ENCODE measurements at regions not wholly inside any gene's neighbourhood (a gene's known extent, or its start where the extent isn't known, plus 50 kb on each side); places are given as distances from the start of the nearest gene placed in this dataset.

- Histone ChIP-seq H3K4me2 (ENCODE audit: low read length) (peak overlapping the region; percentile 68), H3K9me2 (replicated peaks; ENCODE audit: control insufficient read depth, low read length) (no peaks in the 10 kb centered on the region), H3K27me3 (ENCODE audit: control insufficient read depth, low read length) (no peaks in the 10 kb centered on the region), H3K79me2 (ENCODE audit: control insufficient read depth, low read length) (no peaks in the 10 kb centered on the region), H4K20me1 (ENCODE audit: control insufficient read depth, insufficient read depth, low read depth, low read length) (no peaks in the 10 kb centered on the region), H3F3A (ENCODE audit: control insufficient read depth, insufficient read depth) (peaks cover 29% of the 10 kb centered on the region), H3K9me3 (ENCODE audit: control insufficient read depth, insufficient read depth, low read length) (no peaks in the 10 kb centered on the region), H3K4me1 (ENCODE audit: control insufficient read depth, low read length) (peaks cover 73% of the 10 kb centered on the region), H3K27ac (ENCODE audit: low read depth, low read length) (peak overlapping the region; percentile 68), H3K4me3 (ENCODE audit: low read length) (peak overlapping the region; percentile 50), H3K36me3 (ENCODE audit: control insufficient read depth, low read length) (no peaks in the 10 kb centered on the region; the same call in 1 of the 2 replicates)
- no peak for TF ChIP-seq EZH2phosphoT487 (IDR thresholded peaks at IDR 0.05; ENCODE audit: borderline replicate concordance, low read length)
- TF ChIP-seq, protein P1, sequence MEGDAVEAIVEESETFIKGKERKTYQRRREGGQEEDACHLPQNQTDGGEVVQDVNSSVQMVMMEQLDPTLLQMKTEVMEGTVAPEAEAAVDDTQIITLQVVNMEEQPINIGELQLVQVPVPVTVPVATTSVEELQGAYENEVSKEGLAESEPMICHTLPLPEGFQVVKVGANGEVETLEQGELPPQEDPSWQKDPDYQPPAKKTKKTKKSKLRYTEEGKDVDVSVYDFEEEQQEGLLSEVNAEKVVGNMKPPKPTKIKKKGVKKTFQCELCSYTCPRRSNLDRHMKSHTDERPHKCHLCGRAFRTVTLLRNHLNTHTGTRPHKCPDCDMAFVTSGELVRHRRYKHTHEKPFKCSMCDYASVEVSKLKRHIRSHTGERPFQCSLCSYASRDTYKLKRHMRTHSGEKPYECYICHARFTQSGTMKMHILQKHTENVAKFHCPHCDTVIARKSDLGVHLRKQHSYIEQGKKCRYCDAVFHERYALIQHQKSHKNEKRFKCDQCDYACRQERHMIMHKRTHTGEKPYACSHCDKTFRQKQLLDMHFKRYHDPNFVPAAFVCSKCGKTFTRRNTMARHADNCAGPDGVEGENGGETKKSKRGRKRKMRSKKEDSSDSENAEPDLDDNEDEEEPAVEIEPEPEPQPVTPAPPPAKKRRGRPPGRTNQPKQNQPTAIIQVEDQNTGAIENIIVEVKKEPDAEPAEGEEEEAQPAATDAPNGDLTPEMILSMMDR (IDR thresholded peaks at IDR 0.05; ENCODE audit: low read depth, low read length, poor library complexity, severe bottlenecking), result no peak
Observed at GRCh38 chr4:184287697-184288255, 70.1 kb upstream of the ENPP6 start.

DNA sequence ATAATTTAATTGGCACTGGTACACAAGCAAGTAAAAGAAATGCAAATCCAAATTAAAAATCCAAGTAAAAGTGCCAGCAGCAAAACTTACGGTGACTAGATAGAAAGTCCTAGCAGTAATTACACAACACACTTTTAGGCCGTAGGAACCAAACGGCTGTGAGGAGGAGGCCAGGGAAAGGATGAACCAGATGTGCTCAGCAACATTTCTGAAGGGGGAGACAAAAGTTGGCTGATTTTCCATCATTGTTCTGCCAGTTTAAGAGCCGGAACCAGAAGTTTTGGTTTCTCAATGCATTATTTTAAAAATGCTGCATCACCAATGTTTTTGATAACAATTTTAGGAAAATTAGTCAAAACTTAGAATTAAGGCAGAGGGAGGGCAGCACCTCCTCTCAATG is 68.7 kb upstream of the ENPP6 start:
- no peak overlapping the region for H3K4me3 ChIP-seq (ENCODE audit: low read length)
- H3K27ac ChIP-seq (ENCODE audit: low read depth, low read length), result no peak overlapping the region
- TF ChIP-seq, protein P1 (IDR thresholded peaks at IDR 0.05; ENCODE audit: low read depth, low read length, poor library complexity, severe bottlenecking), result no peak
- no peak for TF ChIP-seq EZH2phosphoT487 (IDR thresholded peaks at IDR 0.05; ENCODE audit: borderline replicate concordance, low read length)
- H3K9me3 ChIP-seq (ENCODE audit: control insufficient read depth, insufficient read depth, low read length), result no peaks in the 10 kb centered on the region
- no peaks in the 10 kb centered on the region for H3K9me2 ChIP-seq (replicated peaks; ENCODE audit: control insufficient read depth, low read length)
- no peaks in the 10 kb centered on the region for H3K27me3 ChIP-seq (ENCODE audit: control insufficient read depth, low read length)
- H3K4me2 ChIP-seq (ENCODE audit: low read length), result no peak overlapping the region; the same call in 1 of the 2 replicates
- no peaks in the 10 kb centered on the region for H4K20me1 ChIP-seq (ENCODE audit: control insufficient read depth, insufficient read depth, low read depth, low read length)
- H3F3A ChIP-seq (ENCODE audit: control insufficient read depth, insufficient read depth), result peaks cover 33% of the 10 kb centered on the region
- H3K4me1 ChIP-seq (ENCODE audit: control insufficient read depth, low read length), result peaks cover 87% of the 10 kb centered on the region
- H3K36me3 ChIP-seq (ENCODE audit: control insufficient read depth, low read length), result peaks cover 8% of the 10 kb centered on the region; the same call in 1 of the 2 replicates
- H3K79me2 ChIP-seq (ENCODE audit: control insufficient read depth, low read length), result no peaks in the 10 kb centered on the region

- Histone ChIP-seq H3K9me2 (replicated peaks; ENCODE audit: control insufficient read depth, low read length) (no peaks in the 10 kb centered on the region), H3K9me3 (ENCODE audit: control insufficient read depth, insufficient read depth, low read length) (no peaks in the 10 kb centered on the region), H3K4me2 (ENCODE audit: low read length) (peak overlapping the region; percentile 92), H3K27ac (ENCODE audit: low read depth, low read length) (peak overlapping the region; percentile 89), H3K4me3 (ENCODE audit: low read length) (peak overlapping the region; percentile 67), H3F3A (ENCODE audit: control insufficient read depth, insufficient read depth) (peaks cover 37% of the 10 kb centered on the region), H3K4me1 (ENCODE audit: control insufficient read depth, low read length) (peaks cover 99% of the 10 kb centered on the region), H3K27me3 (ENCODE audit: control insufficient read depth, low read length) (no peaks in the 10 kb centered on the region), H4K20me1 (ENCODE audit: control insufficient read depth, insufficient read depth, low read depth, low read length) (no peaks in the 10 kb centered on the region), H3K79me2 (ENCODE audit: control insufficient read depth, low read length) (no peaks in the 10 kb centered on the region), H3K36me3 (ENCODE audit: control insufficient read depth, low read length) (peaks cover 13% of the 10 kb centered on the region)
- TF ChIP-seq, protein P1 (IDR thresholded peaks at IDR 0.05; ENCODE audit: low read depth, low read length, poor library complexity, severe bottlenecking), result no peak
- TF ChIP-seq EZH2phosphoT487 (IDR thresholded peaks at IDR 0.05; ENCODE audit: borderline replicate concordance, low read length), result no peak
Observed at GRCh38 chr4:184284742-184285141, 67.1 kb upstream of the ENPP6 start.
